ENCODE measurements at regions not wholly inside any gene's neighbourhood (a gene's known extent, or its start where the extent isn't known, plus 50 kb on each side); places are given as distances from the start of the nearest gene placed in this dataset.

DNA sequence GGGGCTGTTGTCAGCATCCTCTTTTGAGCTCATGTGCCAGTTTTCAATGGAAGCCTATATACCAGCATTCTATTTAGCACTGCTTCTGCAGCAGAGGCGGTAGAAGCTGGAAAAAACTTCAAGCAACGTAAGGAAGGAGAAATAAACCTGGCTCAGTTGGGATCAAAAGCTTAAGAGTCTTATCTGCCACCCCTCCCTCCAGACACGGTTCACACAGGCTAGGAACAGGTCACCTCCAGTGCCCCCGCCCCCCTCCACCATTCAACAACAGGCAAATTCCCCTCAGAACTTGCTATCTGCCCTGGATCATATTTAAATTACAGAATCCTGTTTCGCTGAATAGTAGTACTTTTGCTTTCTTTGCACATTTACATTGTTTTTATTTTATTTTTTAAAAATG, 384.8 kb upstream of the PKDCC start:
- TF ChIP-seq, protein P1, sequence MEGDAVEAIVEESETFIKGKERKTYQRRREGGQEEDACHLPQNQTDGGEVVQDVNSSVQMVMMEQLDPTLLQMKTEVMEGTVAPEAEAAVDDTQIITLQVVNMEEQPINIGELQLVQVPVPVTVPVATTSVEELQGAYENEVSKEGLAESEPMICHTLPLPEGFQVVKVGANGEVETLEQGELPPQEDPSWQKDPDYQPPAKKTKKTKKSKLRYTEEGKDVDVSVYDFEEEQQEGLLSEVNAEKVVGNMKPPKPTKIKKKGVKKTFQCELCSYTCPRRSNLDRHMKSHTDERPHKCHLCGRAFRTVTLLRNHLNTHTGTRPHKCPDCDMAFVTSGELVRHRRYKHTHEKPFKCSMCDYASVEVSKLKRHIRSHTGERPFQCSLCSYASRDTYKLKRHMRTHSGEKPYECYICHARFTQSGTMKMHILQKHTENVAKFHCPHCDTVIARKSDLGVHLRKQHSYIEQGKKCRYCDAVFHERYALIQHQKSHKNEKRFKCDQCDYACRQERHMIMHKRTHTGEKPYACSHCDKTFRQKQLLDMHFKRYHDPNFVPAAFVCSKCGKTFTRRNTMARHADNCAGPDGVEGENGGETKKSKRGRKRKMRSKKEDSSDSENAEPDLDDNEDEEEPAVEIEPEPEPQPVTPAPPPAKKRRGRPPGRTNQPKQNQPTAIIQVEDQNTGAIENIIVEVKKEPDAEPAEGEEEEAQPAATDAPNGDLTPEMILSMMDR (IDR thresholded peaks at IDR 0.05 in 8 of 11, conservative IDR thresholded peaks at IDR 0.05 in 3 of 11): no peak
- TF ChIP-seq POLR2A (IDR thresholded peaks at IDR 0.05): no peak
- no peak for TF ChIP-seq POLR2AphosphoS5 (IDR thresholded peaks at IDR 0.05)
- no peaks in the 10 kb centered on the region for H3K36me3 ChIP-seq

DNA sequence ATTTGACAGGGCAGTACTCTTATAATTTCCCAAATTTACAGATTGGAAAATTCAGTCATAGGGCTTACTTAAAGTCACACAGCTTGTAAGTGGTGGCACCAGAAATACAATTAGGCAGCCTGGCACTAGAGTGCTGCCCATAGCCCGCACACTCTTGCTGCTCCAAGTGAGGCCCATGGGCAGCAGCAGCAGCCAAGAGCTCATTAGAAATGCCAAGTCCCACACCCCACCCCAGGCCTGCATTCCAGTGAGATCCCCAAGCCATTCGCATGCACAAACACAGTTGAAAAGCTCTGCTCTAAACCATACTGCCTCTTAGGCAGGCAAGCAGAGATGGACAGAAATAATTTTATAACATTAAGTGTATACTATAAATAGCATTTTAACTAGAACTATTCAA, 379.3 kb upstream of the PKDCC start:
- H3K27ac ChIP-seq: no peak overlapping the region
- H3K27me3 ChIP-seq (replicated peaks in 1 of 7): peaks cover 0 to 4% (median 0%) of the 10 kb centered on the region in 7 donors
- no peaks in the 10 kb centered on the region for H3K4me1 ChIP-seq
- WGBS, 5 donors: 80 to 92% (median 88%) methylated on average over 2 of the region's 2 CpGs
- TF ChIP-seq, protein P1 (IDR thresholded peaks at IDR 0.05 in 8 of 11, conservative IDR thresholded peaks at IDR 0.05 in 3 of 11): no peak
- no peak for TF ChIP-seq POLR2A (IDR thresholded peaks at IDR 0.05)
- no peak for TF ChIP-seq POLR2AphosphoS5 (IDR thresholded peaks at IDR 0.05)
- H3K4me3 ChIP-seq: no peak overlapping the region
- no peaks in the 10 kb centered on the region for H3K36me3 ChIP-seq
- no peaks in the 10 kb centered on the region for H3K9me3 ChIP-seq
- intact Hi-C loops (cut with DNase I; ENCODE audit: low total_unique reads): no loop called here
- no peak for DNase-seq

More for the DNA sequence above, 384.8 kb upstream of the PKDCC start:
- Histone ChIP-seq H3K27me3 (replicated peaks in 1 of 7) (no peaks in the 10 kb centered on the region), H3K27ac (no peak overlapping the region), H3K9me3 (no peaks in the 10 kb centered on the region), H3K4me1 (no peaks in the 10 kb centered on the region), H3K4me3 (no peak overlapping the region)
- WGBS, 5 donors: 70 to 90% (median 79%) methylated on average over 5 of the region's 5 CpGs
- intact Hi-C loops (cut with DNase I; ENCODE audit: low total_unique reads): no loop called here
- DNase-seq: no peak

DNA sequence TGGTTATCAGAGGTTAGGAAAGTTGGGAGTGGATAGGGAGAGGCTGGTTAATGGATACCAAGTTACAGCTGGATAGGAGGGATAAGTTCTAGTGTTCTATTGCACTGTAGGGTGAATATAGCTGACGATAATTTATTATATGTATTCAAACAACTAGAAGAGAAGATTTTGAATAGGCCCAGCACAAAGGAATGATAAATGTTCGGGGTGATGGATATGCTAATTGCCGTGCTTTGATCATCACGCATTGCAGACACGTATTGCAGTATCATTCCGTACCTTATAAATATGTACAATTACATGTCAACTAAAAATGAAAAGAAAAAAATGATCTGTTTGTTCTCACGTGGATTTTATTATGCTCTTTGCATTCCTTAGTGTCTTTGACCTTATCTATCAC, 369.2 kb upstream of the PKDCC start:
- H3K27ac ChIP-seq: no peak overlapping the region
- H3K27me3 ChIP-seq (replicated peaks in 1 of 7): peaks cover 0 to 6% (median 0%) of the 10 kb centered on the region in 7 donors
- TF ChIP-seq POLR2AphosphoS5 (IDR thresholded peaks at IDR 0.05) (no peak), POLR2A (IDR thresholded peaks at IDR 0.05) (no peak)
- TF ChIP-seq, protein P1 (IDR thresholded peaks at IDR 0.05 in 8 of 11, conservative IDR thresholded peaks at IDR 0.05 in 3 of 11): no peak
- no peaks in the 10 kb centered on the region for H3K36me3 ChIP-seq
- no peaks in the 10 kb centered on the region for H3K4me1 ChIP-seq
- H3K9me3 ChIP-seq: no peaks in the 10 kb centered on the region
- intact Hi-C loops (cut with DNase I; ENCODE audit: low total_unique reads): no loop called here
- 82 to 90% (median 86%) methylated on average over 7 of the region's 7 CpGs for WGBS, 5 donors
- H3K4me3 ChIP-seq: no peak overlapping the region
- DNase-seq: no peak

DNA sequence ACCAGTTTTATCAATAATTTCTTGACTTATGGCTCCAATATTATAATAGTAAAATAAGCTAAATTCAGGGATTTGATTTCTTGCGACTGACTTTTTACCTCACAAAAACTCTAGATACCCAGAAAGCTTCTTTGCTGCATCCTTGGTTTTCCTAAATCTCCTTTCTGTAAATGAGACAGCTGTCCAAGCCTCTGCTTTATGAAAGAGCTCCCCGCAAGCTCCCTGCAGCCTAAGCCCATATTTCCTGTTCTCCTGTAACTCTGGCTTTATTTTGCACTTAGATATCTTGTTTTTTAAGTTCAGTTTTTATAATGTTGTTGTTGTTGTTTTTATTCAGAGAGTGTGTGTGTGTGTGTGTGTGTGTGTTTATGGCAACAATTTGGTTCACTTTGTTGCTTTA, 361.7 kb upstream of the PKDCC start:
- H3K27ac ChIP-seq: no peak overlapping the region
- H3K36me3 ChIP-seq: no peaks in the 10 kb centered on the region
- H3K27me3 ChIP-seq (replicated peaks in 1 of 7): no peaks in the 10 kb centered on the region
- TF ChIP-seq, protein P1 (IDR thresholded peaks at IDR 0.05 in 8 of 11, conservative IDR thresholded peaks at IDR 0.05 in 3 of 11): no peak
- TF ChIP-seq POLR2A (IDR thresholded peaks at IDR 0.05) (no peak), POLR2AphosphoS5 (IDR thresholded peaks at IDR 0.05) (no peak)
- intact Hi-C loops (cut with DNase I; ENCODE audit: low total_unique reads): loop anchor here (10.0 kb wide), 1 partner anchor 251 kb away; no protein-coding TSS in a partner anchor
- H3K4me1 ChIP-seq: no peaks in the 10 kb centered on the region
- no peak for DNase-seq
- 91 to 99% (median 96%) methylated on average over 2 of the region's 2 CpGs for WGBS, 5 donors
- H3K4me3 ChIP-seq: no peak overlapping the region
- no peaks in the 10 kb centered on the region for H3K9me3 ChIP-seq
